Activated T-cell treated with anti-CD3 and anti-CD28 coated beads, Interleukin-2, amount 50 U/mL, for 48 hours (primary cell): ENCODE measurements at regions not wholly inside any gene's neighbourhood (a gene's known extent, or its start where the extent isn't known, plus 50 kb on each side); places are given as distances from the start of the nearest gene placed in this dataset.

Experiments
- DNase-seq, 2 experiments: peaks; one replicate each; pipeline ENCODE4 v3.0.0-alpha.2; 2020

DNA sequence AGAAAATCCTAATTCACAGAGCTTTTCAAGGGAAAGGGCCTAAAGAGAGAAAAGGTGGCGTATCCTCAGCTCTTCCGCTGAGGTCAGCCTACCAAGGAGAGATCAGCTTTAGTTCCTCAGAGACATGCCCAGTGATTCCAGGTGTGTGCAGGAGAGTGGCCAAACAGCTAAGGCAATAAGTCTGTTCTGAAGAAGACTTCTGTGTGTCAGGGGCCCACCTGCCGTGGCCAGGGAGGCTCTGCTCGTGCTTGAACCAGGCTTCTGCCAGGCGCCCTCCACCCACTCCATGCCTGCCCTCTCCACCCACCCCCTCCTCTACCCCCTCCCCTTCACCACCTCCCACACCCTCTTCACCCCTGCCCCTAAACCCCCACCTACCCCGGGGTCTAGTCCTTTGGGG lies 67.4 kb upstream of the ARMC2 start:
- DNase-seq: no peak

DNA sequence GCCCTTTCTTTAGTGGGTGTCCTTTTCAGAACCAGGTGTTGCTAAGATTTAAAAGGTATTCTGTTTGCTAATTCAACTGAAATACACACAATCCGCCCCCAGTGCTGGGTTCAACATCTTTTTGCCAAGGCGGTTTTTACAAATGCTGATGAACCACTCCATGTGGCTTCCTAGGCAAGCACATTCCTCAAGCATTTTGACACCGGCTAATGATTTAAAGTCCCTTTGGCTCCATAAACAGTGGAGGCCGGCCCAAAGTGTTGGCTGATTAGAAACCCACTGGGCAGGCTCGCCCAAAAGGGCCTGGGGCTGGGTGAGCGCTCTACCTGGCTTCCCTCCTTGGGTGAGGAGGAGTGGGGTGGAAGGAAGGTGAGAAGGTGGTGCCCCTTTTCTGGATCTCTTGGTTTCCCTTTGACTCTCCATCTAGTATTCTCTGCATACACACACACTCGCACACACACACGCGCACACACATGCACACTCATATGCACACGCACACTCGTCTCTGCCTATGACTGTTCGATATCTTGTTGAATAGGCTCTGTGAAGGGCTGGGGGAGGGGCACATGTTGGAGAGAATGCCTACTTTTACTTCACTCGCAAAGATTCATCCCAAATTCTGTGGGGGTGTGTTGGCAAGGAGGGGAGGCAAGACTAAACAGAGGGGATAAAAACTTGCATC lies 66.7 kb upstream of the ARMC2 start:
- peak; percentile 47 to 48 for DNase-seq

DNA sequence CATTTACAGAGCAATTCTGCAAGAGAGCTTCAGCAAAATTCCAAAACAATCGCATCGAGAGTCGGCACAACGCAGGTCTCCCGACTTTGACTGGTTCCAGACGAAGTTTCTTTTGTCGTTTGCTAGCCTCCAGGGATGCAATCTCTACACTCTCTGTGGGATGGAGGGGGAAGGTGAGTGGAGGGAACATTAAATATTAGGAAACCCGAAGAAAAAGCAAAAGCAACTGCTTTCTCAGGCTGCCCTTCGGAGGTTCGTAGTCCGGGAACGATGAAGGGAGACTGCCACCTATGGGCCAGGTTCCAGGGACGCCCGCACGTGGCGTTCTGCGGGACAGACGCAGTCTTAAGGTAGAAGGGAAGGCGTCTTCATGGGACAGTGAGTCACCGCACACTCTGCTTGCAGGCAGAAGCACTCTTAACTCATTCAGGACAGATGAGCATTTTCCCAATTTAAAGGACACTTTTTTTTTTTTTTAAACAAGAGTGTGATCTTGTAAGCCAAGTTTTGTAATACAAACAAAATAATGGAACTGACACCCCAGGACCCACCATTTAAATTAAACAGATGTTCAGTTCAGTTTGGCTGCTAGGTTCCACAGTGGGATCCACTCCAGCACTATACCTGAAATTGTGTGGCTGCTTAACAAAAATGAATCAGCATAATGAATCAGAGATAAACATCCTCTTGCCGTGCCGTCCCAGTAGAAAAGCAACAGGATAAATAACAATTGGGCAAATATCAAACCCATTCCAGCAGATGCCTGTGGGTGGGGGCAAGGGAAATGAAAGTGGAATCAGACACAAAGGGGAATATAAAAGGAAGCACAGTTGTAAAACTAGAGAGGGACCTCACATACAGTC lies 65.8 kb upstream of the ARMC2 start:
- peak; percentile 85 to 88 for DNase-seq

DNA sequence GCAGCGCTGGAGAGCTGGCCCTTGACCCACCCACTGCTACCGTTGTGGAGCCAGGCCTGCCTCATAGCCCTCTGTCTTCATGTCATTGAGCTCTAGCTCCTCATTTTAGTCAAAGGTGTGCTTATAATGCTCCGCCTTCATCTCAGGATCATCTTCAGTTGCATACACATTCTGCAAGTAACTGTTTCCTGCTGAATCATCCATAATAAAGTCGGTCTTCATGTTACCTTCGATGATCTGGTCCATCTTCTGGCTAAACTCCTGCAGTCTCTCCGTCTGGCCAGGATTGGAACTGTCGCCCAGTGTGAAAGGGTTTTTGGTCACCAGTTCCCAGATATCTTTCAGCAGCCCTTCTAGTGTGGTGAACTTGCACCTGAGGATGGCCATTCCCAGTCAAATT lies 62.6 kb upstream of the ARMC2 start:
- no peak for DNase-seq

DNA sequence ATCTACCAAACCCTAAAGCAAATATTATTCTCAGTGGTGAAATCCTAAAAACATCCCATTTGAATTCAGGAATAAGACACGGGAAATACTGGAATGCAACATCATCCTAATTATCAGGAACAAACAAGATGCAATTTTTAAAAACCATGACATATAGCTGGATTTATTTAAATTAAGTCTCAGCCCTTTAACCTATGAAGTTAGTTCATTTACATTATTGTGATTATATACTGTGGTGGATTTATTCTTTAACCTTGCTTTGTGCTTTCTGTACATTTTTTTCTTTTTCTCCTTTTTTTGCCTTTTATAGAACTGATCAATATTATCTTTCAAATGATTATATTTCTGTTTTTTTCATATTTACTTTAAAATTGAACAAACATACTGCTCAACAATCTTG lies 59.8 kb upstream of the ARMC2 start:
- DNase-seq: no peak

DNA sequence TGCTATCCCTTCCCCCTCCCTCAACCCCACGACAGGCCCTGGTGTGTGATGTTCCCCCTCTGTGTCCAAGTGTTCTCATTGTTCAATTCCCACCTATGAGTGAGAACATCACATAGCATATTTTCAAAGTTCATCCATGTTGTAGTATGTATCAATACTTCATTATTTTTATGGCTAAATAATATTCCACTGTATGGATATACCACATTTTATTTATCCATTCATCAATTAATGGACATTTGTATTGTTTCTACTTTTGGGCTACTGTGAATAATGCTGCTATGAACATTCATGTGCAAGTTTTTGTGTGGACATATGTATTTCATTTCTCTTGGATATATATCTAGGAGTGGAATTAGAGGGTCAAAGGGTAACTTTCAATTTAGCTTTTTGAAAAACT lies 58.7 kb upstream of the ARMC2 start:
- DNase-seq: no peak

DNA sequence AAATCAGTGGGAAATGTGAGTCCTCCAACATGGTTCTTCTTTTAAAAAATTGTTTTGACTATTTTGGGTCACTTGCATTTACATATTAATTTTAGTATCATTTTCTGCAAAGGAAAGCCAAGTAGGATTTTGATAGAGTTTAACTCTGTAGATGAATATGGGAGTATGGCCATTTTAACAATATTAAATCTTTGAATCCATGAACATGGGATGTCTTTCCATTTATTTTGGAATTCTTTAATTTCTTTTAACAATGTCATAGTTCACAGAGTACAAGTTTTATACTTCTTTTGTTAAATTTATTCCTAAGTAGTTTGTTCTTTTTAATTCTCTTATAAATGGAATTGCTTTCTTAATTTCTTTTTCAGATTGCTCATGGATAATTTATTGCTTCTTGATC lies 56.5 kb upstream of the ARMC2 start:
- no peak for DNase-seq

DNA sequence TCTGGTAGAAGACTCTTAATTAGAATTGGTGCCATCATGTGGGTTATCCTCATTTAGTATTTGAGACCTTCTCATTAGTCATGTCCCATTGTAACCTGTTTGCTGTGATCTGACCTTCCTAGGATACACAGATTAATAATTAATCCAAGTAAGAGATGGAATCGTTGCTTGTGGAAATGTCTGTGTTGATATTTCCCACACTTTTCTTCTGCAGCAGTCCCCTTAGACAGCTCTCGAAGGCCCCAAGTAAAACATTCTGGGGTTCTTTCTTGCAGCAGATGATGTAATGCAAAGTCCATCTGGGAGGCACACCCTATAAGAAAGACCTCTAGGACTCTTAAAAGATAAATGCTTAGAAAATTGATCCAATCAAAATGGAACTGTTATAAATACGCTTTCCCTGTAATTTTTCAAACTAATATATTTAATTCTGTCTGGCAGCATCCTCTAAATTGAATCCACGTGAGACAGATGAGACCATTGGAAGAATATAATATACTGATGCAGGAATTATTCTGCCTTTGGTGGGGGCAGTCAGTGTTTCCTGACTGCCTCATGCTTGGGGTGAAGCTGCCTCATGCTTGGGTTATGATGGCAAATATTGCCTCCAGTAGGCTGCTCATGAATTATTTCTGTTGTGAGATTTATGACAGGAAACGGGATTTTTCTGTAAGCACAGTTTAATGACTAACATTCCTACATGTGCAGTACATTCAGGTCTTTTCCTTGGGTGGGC lies 54.5 kb upstream of the ARMC2 start:
- DNase-seq: no peak

DNA sequence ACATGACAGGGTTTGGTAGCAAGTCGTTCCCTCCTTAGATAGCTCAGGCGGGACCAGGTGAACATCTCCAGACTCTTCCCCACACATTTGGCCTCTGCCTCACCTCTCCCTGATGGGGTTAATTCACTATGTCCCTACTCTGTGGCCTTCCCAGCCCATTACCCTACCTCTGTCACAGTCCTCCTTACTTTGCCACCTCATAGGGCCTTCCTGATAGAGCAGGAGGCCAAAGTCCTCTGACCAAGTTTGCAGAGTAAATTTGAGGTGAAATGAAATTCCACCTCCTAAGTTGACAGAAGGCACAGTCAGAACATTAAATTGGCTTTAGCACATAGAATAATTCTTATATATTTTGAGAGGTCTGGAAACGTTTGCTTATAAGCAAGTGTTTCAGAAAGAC lies 53.1 kb upstream of the ARMC2 start:
- DNase-seq: no peak

DNA sequence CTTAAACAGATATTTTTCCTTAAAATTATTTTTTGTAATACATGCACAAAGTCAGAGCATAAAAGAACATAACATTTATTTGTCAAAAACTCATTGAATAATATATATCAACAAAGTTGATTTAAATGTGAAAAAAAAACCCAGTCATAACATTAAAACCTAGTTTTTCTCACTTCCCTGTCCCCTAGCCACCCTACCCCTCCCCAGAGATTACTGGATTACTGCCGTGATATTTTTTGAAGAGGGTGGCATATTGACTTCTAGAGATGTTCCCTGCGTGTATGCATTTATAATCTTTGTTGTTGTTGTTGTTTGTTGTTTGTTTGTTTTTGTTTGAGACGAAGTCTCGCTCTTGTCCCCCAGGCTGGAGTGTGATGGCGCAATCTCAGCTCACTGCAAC lies 52.4 kb upstream of the ARMC2 start:
- no peak for DNase-seq

DNA sequence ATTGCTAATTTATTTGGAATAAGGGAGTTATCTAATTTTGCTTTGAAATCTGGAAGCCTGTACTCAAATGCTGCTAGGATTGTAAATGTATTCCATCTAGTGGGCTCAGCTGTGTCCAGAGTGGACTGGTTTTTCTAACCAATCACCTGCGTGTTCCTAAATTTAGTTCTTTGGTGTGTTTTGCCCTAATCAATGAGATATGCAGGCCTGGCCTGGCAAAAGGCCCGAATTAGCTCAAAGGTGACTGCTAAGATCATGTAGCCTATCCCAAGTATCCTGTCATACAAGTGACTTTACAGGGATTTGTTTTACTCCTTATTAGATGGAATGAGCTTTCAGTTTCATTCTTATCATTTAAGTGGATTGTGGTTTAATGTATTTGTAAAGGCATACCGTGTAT lies 51.3 kb upstream of the ARMC2 start:
- no peak for DNase-seq

DNA sequence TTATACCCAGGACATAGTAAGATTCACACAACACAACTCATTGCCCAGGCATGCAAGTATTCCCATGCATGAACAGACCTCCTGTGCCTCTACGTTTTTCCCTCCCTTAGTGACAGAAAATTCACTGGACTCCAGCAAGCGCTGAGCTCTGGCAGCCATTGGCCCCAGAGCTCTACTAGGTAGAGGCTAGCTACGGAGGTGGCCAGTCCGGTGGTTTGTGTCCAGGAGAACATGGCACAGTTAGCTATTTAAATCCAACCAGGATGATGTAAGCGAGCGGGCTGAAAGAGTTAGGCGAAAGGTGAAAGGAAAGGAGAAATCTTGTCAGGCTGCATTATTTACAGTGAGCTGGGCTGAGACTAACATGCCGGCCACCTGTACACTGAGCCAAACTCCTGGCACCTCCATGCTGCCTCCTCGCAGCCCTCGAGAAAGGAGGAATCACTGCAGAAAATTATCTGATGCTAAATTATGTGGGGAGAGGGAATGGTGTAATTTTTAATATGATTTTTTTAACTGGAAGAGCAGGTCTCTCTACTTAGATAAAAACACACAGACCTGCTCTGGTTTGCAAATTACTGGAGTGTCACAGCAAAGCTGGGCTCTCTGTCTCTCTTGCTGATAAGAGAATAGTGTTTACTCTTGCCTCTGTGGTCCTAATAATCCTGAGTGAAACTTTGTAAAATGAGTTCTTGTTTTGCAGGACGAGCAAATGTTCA lies 50.1 kb upstream of the ARMC2 start:
- no peak for DNase-seq
